Ishikawa (cell line): ENCODE measurements at regions not wholly inside any gene's neighbourhood (a gene's known extent, or its start where the extent isn't known, plus 50 kb on each side); places are given as distances from the start of the nearest gene placed in this dataset.

Source experiments
- CEBPB ChIP-seq: IDR thresholded peaks from 2 replicates; pipeline ENCODE4 v1.6.1; 2012
- EP300 ChIP-seq: IDR thresholded peaks from 2 replicates; pipeline ENCODE4 v1.6.1; 2012; ENCODE audit warnings: borderline replicate concordance
- FOXM1 ChIP-seq: IDR thresholded peaks from 2 replicates; pipeline ENCODE4 v1.6.1; 2012; ENCODE audit warnings: low read depth, borderline replicate concordance
- RAD21 ChIP-seq: IDR thresholded peaks from 2 replicates; pipeline ENCODE4 v1.6.1; 2012; ENCODE audit warnings: low read depth
- TAF1 ChIP-seq: IDR thresholded peaks from 2 replicates; pipeline ENCODE4 v1.6.1; 2012; ENCODE audit warnings: low read depth, mild to moderate bottlenecking
- TEAD4 ChIP-seq: IDR thresholded peaks from 2 replicates; pipeline ENCODE4 v1.6.1; 2012
- TF ChIP-seq, protein P1 (sequence below): IDR thresholded peaks from 2 replicates; pipeline ENCODE4 v1.6.1; 2012; ENCODE audit warnings: low read depth, mild to moderate bottlenecking

DNA sequence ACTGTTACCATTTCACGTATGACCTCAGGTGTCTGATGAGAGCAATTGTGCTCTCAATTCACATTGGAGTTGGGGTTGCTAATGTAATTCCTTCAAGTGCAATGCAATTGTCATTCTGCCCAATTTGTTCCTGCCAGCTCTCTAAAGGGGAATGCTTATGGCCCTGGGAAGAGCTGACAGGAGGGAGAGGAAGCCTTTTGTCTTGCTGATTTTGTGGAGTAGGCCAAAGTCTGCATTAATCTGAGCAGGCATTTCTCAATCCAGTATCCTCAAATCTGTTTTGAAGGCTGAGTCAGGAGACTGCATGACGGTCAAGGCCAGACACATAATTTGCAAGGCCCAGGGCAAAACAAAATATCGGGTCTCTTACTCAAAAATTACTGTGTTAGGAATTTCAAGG lies 326.4 kb upstream of the SPHKAP start:
- no peak for TF ChIP-seq CEBPB
- TF ChIP-seq FOXM1: no peak
- TF ChIP-seq, protein P1, sequence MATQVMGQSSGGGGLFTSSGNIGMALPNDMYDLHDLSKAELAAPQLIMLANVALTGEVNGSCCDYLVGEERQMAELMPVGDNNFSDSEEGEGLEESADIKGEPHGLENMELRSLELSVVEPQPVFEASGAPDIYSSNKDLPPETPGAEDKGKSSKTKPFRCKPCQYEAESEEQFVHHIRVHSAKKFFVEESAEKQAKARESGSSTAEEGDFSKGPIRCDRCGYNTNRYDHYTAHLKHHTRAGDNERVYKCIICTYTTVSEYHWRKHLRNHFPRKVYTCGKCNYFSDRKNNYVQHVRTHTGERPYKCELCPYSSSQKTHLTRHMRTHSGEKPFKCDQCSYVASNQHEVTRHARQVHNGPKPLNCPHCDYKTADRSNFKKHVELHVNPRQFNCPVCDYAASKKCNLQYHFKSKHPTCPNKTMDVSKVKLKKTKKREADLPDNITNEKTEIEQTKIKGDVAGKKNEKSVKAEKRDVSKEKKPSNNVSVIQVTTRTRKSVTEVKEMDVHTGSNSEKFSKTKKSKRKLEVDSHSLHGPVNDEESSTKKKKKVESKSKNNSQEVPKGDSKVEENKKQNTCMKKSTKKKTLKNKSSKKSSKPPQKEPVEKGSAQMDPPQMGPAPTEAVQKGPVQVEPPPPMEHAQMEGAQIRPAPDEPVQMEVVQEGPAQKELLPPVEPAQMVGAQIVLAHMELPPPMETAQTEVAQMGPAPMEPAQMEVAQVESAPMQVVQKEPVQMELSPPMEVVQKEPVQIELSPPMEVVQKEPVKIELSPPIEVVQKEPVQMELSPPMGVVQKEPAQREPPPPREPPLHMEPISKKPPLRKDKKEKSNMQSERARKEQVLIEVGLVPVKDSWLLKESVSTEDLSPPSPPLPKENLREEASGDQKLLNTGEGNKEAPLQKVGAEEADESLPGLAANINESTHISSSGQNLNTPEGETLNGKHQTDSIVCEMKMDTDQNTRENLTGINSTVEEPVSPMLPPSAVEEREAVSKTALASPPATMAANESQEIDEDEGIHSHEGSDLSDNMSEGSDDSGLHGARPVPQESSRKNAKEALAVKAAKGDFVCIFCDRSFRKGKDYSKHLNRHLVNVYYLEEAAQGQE: no peak
- no peak for TF ChIP-seq TEAD4
- TF ChIP-seq RAD21: no peak
- no peak for TF ChIP-seq EP300
- TF ChIP-seq TAF1: no peak
